CD8-positive, alpha-beta memory T cell (primary cell): ENCODE measurements at regions not wholly inside any gene's neighbourhood (a gene's known extent, or its start where the extent isn't known, plus 50 kb on each side); places are given as distances from the start of the nearest gene placed in this dataset.

Experiments
- CTCF ChIA-PET: fragments of 350-600 bp; sonication (Branson Sonifier 250); formaldehyde crosslinking; loops from one replicate; lab custom pipeline; 2021; ENCODE audit warnings: antibody characterized with exemption; lab: Charles Lee
- POLR2A ChIA-PET: fragments of 350-600 bp; sonication (Branson Sonifier 250); formaldehyde crosslinking; loops from one replicate; lab custom pipeline; 2021; ENCODE audit warnings: antibody characterized with exemption; lab: Charles Lee
- DNase-seq, 5 donors: peaks; one replicate each; pipeline versions ENCODE4 v3.0.0 to v3.0.0-alpha.2; 2020 to 2022; ENCODE audit warnings: mixed read lengths in 1 of 5
- H3K27ac ChIP-seq: one replicate; pipeline ENCODE4 v1.7.0; 2013; ENCODE audit warnings: low read depth, mild to moderate bottlenecking, low read length, moderate library complexity
- H3K27me3 ChIP-seq: 2 replicates; pipeline ENCODE4 v1.7.0; 2013; ENCODE audit warnings: low read length, mild to moderate bottlenecking; ENCODE audit not compliant: insufficient read depth, poor library complexity, severe bottlenecking
- H3K36me3 ChIP-seq: 2 replicates; pipeline ENCODE4 v1.7.0; 2013; ENCODE audit warnings: mild to moderate bottlenecking, low read length, moderate library complexity; ENCODE audit not compliant: insufficient read depth
- H3K4me1 ChIP-seq: 2 replicates; pipeline ENCODE4 v1.7.0; 2013; ENCODE audit warnings: mild to moderate bottlenecking, low read length, moderate library complexity; ENCODE audit not compliant: insufficient read depth
- H3K4me3 ChIP-seq: 2 replicates; pipeline ENCODE4 v1.7.0; 2013; ENCODE audit warnings: mild to moderate bottlenecking, low read length
- H3K9me3 ChIP-seq: 2 replicates; pipeline ENCODE4 v1.7.0; 2013; ENCODE audit warnings: mild to moderate bottlenecking, low read length
- H3K27ac Mint-ChIP-seq, 8 donors: one replicate each; pipeline ENCODE4 v1.8.0; 2020 to 2021; ENCODE audit warnings: mixed read lengths in 8 of 8, mild to moderate bottlenecking in 6 of 8, inconsistent platforms in 3 of 8, moderate library complexity in 3 of 8
- H3K27me3 Mint-ChIP-seq, 2 donors: one replicate each; pipeline ENCODE4 v1.8.0; 2020 to 2021; ENCODE audit warnings: mixed read lengths in 2 of 2, mild to moderate bottlenecking in 1 of 2, moderate library complexity in 1 of 2
- H3K36me3 Mint-ChIP-seq, 3 donors: one replicate each; pipeline ENCODE4 v1.8.0; 2020 to 2021; ENCODE audit warnings: mixed read lengths in 3 of 3, inconsistent platforms in 1 of 3, mild to moderate bottlenecking in 1 of 3
- H3K4me1 Mint-ChIP-seq, 3 donors: one replicate each; pipeline ENCODE4 v1.8.0; 2020 to 2021; ENCODE audit warnings: mixed read lengths in 3 of 3, inconsistent platforms in 1 of 3, mild to moderate bottlenecking in 1 of 3
- H3K4me3 Mint-ChIP-seq, 7 donors: one replicate each; pipeline ENCODE4 v1.8.0; 2020 to 2021; ENCODE audit warnings: mixed read lengths in 7 of 7, mild to moderate bottlenecking in 6 of 7, moderate library complexity in 4 of 7, inconsistent platforms in 2 of 7
- H3K9me3 Mint-ChIP-seq, 5 donors: one replicate each; pipeline ENCODE4 v1.8.0; 2020 to 2022; ENCODE audit warnings: mixed read lengths in 5 of 5, mild to moderate bottlenecking in 3 of 5, moderate library complexity in 2 of 5, inconsistent platforms in 1 of 5

DNA sequence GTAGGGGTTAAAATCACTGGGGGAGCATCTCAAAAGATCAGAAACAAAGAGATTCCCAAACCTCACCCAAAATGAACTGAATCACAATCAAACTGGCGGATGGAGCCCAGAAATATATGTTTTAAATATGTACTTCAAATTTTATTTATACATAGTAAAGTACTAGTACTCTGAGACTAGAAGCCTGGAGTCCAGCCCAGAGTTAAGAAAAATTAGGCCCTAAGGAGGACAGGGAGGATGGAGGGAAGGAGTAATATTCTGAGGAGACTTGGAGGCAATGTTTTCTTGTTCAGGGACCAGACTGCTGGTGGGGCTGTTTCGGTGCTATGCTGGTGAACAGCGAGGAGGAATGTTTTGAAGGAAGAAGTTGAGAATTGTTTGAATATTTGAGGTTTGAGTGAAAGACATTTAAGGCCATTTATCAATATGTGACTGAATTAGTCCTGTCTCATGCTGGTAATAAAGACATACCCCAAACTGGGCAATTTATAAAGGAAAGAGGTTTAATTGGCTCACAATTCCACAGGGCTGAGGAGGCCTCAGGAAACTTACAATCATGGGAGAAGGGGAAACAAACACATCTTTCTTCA is 552.4 kb upstream of the DAB2 start:
- Histone ChIP-seq H3K27ac (no peak overlapping the region), H3K36me3 (no peaks in the 10 kb centered on the region), H3K9me3 (no peaks in the 10 kb centered on the region), H3K27me3 (no peaks in the 10 kb centered on the region), H3K4me3 (no peak overlapping the region), H3K4me1 (no peaks in the 10 kb centered on the region)
- Mint-ChIP-seq H3K9me3 (no peaks in the 10 kb centered on the region), H3K4me1 (no peaks in the 10 kb centered on the region), H3K27ac (no peak overlapping the region), H3K4me3 (no peak overlapping the region), H3K36me3 (peaks cover 0 to 7% (median 6%) of the 10 kb centered on the region in 3 donors), H3K27me3 (peaks cover 0 to 3% of the 10 kb centered on the region in 2 donors)
- DNase-seq, result no peak
- ChIA-PET CTCF (no interaction called here), POLR2A (no interaction called here)

DNA sequence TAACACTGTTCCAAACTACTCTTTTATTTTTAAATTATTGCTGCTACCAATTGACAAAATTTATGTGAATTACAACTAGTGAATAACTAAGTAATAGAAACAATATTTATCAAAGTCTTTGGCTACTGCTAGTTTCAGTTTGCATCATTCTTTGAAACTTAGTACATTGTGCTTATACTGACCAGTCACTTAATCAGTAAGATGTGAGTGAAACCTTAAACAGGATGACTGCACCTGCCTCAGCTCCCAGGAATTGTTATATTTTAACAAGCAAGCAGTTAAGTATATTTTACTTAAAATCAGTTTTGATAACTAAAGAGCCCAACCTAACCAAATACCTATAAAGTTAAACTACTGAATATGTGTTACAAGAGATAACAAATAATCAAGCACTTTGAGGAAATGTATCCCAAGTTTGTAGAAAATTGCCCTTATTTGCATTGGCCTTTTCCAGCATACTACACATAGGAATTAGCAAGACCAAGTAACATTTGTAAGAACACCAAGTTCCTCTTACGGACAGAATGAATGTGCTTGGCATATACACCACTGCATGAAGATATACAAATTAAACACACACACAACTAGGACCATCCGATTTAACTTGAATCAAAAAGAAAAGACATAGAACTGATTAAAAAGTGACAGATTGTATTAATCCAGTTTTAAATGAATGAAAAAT is 545.5 kb upstream of the DAB2 start:
- CTCF ChIA-PET, result no interaction called here
- Histone ChIP-seq H3K36me3 (no peaks in the 10 kb centered on the region), H3K4me1 (no peaks in the 10 kb centered on the region), H3K9me3 (no peaks in the 10 kb centered on the region), H3K27me3 (no peaks in the 10 kb centered on the region), H3K4me3 (no peak overlapping the region), H3K27ac (no peak overlapping the region)
- POLR2A ChIA-PET, result no interaction called here
- Mint-ChIP-seq H3K36me3 (peaks cover 0 to 3% (median 0%) of the 10 kb centered on the region in 3 donors), H3K4me1 (no peaks in the 10 kb centered on the region), H3K27me3 (peaks cover 3 to 4% of the 10 kb centered on the region in 2 donors), H3K4me3 (no peak overlapping the region), H3K27ac (no peak overlapping the region), H3K9me3 (no peaks in the 10 kb centered on the region)
- no peak for DNase-seq

DNA sequence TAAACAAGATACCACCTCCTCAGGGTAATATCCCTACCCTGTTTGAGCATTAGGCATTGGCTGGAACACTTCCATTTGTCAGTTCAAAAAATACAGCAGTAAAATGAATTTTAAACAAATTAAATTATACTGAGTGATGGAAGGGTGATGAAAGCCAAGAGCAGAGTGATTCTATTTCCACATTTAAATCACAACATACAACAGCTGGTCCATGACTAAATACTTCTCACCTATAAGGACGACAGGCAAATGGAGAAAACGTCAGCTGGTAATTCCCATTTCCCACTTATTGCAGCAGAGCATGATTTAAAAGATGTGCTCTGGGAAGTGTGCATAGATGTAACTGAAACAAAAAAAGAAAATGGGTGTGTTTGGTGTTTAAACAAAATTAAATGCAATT is 543.6 kb upstream of the DAB2 start:
- Histone ChIP-seq H3K36me3 (no peaks in the 10 kb centered on the region), H3K9me3 (no peaks in the 10 kb centered on the region), H3K4me3 (no peak overlapping the region), H3K4me1 (no peaks in the 10 kb centered on the region), H3K27ac (no peak overlapping the region), H3K27me3 (no peaks in the 10 kb centered on the region)
- Mint-ChIP-seq H3K27ac (no peak overlapping the region), H3K36me3 (no peaks in the 10 kb centered on the region), H3K27me3 (peaks cover 3 to 4% of the 10 kb centered on the region in 2 donors), H3K4me3 (no peak overlapping the region), H3K4me1 (no peaks in the 10 kb centered on the region), H3K9me3 (no peaks in the 10 kb centered on the region)
- ChIA-PET CTCF (no interaction called here), POLR2A (no interaction called here)
- no peak for DNase-seq

DNA sequence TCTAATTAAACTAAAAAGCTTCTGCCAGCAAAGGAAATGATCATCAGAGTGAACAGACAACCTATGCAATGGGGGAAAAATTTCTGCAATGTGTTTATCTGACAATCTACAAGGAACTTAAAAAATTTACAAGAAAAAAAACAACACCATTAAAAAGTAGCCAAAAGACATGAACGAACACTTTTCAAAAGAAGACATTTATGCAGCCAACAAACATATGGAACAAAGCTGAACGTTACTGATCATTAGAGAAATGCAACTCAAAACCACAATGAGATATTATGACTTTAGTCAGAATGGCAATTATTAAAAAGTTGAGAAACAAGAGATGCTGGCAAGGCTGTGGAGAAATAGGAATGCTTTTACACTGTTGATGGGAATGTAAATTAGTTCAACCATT is 530.4 kb upstream of the DAB2 start:
- no peak overlapping the region for H3K27ac Mint-ChIP-seq
- Histone ChIP-seq H3K27ac (no peak overlapping the region), H3K27me3 (no peaks in the 10 kb centered on the region), H3K36me3 (no peaks in the 10 kb centered on the region), H3K4me1 (no peaks in the 10 kb centered on the region), H3K9me3 (no peaks in the 10 kb centered on the region), H3K4me3 (no peak overlapping the region)
- CTCF ChIA-PET, result no interaction called here
- peaks cover 0 to 2% of the 10 kb centered on the region in 2 donors for H3K27me3 Mint-ChIP-seq
- POLR2A ChIA-PET, result no interaction called here
- DNase-seq, result no peak
- H3K4me1 Mint-ChIP-seq, result no peaks in the 10 kb centered on the region
- H3K36me3 Mint-ChIP-seq, result peaks cover 0 to 6% (median 0%) of the 10 kb centered on the region in 3 donors
- no peaks in the 10 kb centered on the region for H3K9me3 Mint-ChIP-seq
- H3K4me3 Mint-ChIP-seq, result no peak overlapping the region

DNA sequence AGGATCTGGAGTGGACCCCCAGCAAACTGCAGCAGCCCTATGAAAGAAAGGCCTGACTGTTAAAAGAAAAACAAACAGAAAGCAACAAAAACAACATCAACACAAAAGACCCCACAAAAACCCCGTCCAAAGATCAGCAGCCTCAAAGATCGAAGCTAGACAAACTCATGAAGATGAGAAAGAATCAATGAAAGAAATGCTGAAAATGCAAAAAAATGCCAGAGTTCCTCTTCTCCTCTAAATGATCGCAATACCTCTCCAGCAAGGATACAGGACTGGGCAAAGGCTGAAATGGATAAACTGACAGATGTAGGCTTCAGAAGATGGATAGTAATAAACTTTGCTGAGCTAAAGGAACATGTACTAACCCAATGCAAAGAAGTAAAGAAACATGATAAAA is 526.3 kb upstream of the DAB2 start:
- H3K27me3 ChIP-seq, result no peaks in the 10 kb centered on the region
- Mint-ChIP-seq H3K9me3 (no peaks in the 10 kb centered on the region), H3K36me3 (peaks cover 0 to 6% (median 0%) of the 10 kb centered on the region in 3 donors), H3K27ac (no peak overlapping the region), H3K4me3 (no peak overlapping the region), H3K27me3 (no peaks in the 10 kb centered on the region), H3K4me1 (peaks cover 2 to 5% (median 4%) of the 10 kb centered on the region in 3 donors)
- H3K9me3 ChIP-seq, result no peaks in the 10 kb centered on the region
- DNase-seq, result no peak
- no peaks in the 10 kb centered on the region for H3K4me1 ChIP-seq
- POLR2A ChIA-PET, result no interaction called here
- CTCF ChIA-PET, result no interaction called here
- no peak overlapping the region for H3K27ac ChIP-seq
- no peaks in the 10 kb centered on the region for H3K36me3 ChIP-seq
- no peak overlapping the region for H3K4me3 ChIP-seq

GRCh38 chr5:39948867-39949468 is 524.2 kb upstream of the DAB2 start:
- H3K27ac Mint-ChIP-seq, result no peak overlapping the region
- no peaks in the 10 kb centered on the region for H3K27me3 Mint-ChIP-seq
- peaks cover 0 to 6% (median 0%) of the 10 kb centered on the region in 3 donors for H3K36me3 Mint-ChIP-seq
- Histone ChIP-seq H3K4me1 (no peaks in the 10 kb centered on the region), H3K36me3 (no peaks in the 10 kb centered on the region), H3K27me3 (no peaks in the 10 kb centered on the region), H3K9me3 (no peaks in the 10 kb centered on the region), H3K27ac (no peak overlapping the region), H3K4me3 (no peak overlapping the region)
- peaks cover 2 to 5% (median 4%) of the 10 kb centered on the region in 3 donors for H3K4me1 Mint-ChIP-seq
- no peak overlapping the region for H3K4me3 Mint-ChIP-seq
- ChIA-PET POLR2A (no interaction called here), CTCF (interaction anchor here (0.9 to 2.5 kb wide), 15 partner anchors 8 to 930 kb away, joined by 3 to 21 read pairs (median 4); no protein-coding TSS in a partner anchor)
- peak; percentile 29 to 72 (median 58) for DNase-seq
- H3K9me3 Mint-ChIP-seq, result no peaks in the 10 kb centered on the region

DNA sequence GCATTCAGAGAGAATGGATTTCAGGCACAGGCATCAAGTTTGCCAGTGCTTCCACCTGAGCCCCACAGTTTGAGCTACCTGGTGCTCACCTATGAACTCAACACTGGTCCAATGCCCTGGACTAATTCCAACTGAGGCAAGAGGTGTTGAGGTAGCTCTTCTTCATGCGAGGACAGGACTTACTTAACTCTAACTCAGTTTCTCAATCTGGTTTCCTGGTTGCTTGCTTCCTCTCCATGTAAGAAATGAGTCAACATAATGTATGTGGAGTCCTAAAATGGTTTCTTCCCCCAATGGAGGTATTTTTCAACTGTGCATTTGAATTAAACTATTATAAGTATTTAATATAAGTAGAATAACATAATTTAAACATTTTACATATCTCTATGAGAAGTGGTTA is 523.6 kb upstream of the DAB2 start:
- no peaks in the 10 kb centered on the region for H3K27me3 Mint-ChIP-seq
- Histone ChIP-seq H3K4me3 (no peak overlapping the region), H3K27me3 (no peaks in the 10 kb centered on the region), H3K27ac (no peak overlapping the region), H3K9me3 (no peaks in the 10 kb centered on the region), H3K4me1 (no peaks in the 10 kb centered on the region), H3K36me3 (no peaks in the 10 kb centered on the region)
- H3K4me3 Mint-ChIP-seq, result no peak overlapping the region
- ChIA-PET POLR2A (no interaction called here), CTCF (interaction anchor here (0.9 to 2.5 kb wide), 14 partner anchors 7 to 930 kb away, joined by 3 to 21 read pairs (median 4); no protein-coding TSS in a partner anchor)
- no peaks in the 10 kb centered on the region for H3K9me3 Mint-ChIP-seq
- no peak for DNase-seq
- H3K4me1 Mint-ChIP-seq, result peaks cover 2 to 5% (median 4%) of the 10 kb centered on the region in 3 donors
- peaks cover 0 to 6% (median 0%) of the 10 kb centered on the region in 3 donors for H3K36me3 Mint-ChIP-seq
- H3K27ac Mint-ChIP-seq, result no peak overlapping the region

- POLR2A ChIA-PET, result no interaction called here
- Histone ChIP-seq H3K4me1 (no peaks in the 10 kb centered on the region), H3K9me3 (no peaks in the 10 kb centered on the region), H3K4me3 (no peak overlapping the region), H3K27ac (no peak overlapping the region), H3K27me3 (no peaks in the 10 kb centered on the region), H3K36me3 (no peaks in the 10 kb centered on the region)
- H3K36me3 Mint-ChIP-seq, result peaks cover 0 to 6% (median 0%) of the 10 kb centered on the region in 3 donors
- H3K9me3 Mint-ChIP-seq, result no peaks in the 10 kb centered on the region
- no peak overlapping the region for H3K4me3 Mint-ChIP-seq
- peaks cover 2 to 5% (median 4%) of the 10 kb centered on the region in 3 donors for H3K4me1 Mint-ChIP-seq
- H3K27ac Mint-ChIP-seq, result peak overlapping the region in 1 of 8 donors; percentile 4
- CTCF ChIA-PET, result interaction anchor here (0.9 to 2.5 kb wide), 3 partner anchors 735 to 743 kb away, joined by 3 to 21 read pairs (median 13); no protein-coding TSS in a partner anchor
- no peak for DNase-seq
- no peaks in the 10 kb centered on the region for H3K27me3 Mint-ChIP-seq
Measured at GRCh38 chr5:39947657-39948056, 522.9 kb upstream of the DAB2 start.
